Calu3 (cell line): ENCODE measurements at regions not wholly inside any gene's neighbourhood (a gene's known extent, or its start where the extent isn't known, plus 50 kb on each side); places are given as distances from the start of the nearest gene placed in this dataset.

ENCODE experiments used
- BruUV-seq: library from RNA; stranded (reverse); fragments of 400-500 nt; replicated peaks from 2 replicates; lab custom pipeline; 2021; lab: Mats Ljungman, UMichigan
- CTCF ChIA-PET: fragments of 300-600 bp; sonication (Branson Sonifier 250); formaldehyde crosslinking; loops from one replicate; lab custom pipeline; 2022; ENCODE audit warnings: antibody characterized with exemption; lab: Charles Lee
- DNase-seq: peaks from one replicate; pipeline ENCODE4 v3.0.0; 2022
- H3K27ac Mint-ChIP-seq: one replicate; pipeline ENCODE4 v1.8.0; 2022; ENCODE audit warnings: mixed read lengths; ENCODE audit not compliant: unreplicated experiment
- H3K27me3 Mint-ChIP-seq: one replicate; pipeline ENCODE4 v1.8.0; 2022; ENCODE audit warnings: mixed read lengths; ENCODE audit not compliant: unreplicated experiment
- H3K36me3 Mint-ChIP-seq: one replicate; pipeline ENCODE4 v1.8.0; 2022; ENCODE audit warnings: mild to moderate bottlenecking, moderate library complexity, mixed read lengths; ENCODE audit not compliant: insufficient read depth, unreplicated experiment
- H3K4me1 Mint-ChIP-seq: one replicate; pipeline ENCODE4 v1.8.0; 2022; ENCODE audit warnings: mild to moderate bottlenecking, low read depth, mixed read lengths; ENCODE audit not compliant: unreplicated experiment
- H3K4me3 Mint-ChIP-seq: one replicate; pipeline ENCODE4 v1.8.0; 2022; ENCODE audit warnings: mild to moderate bottlenecking, low read depth, moderate library complexity, mixed read lengths; ENCODE audit not compliant: unreplicated experiment
- H3K9me3 Mint-ChIP-seq: one replicate; pipeline ENCODE4 v1.8.0; 2022; ENCODE audit warnings: low read depth, mixed read lengths; ENCODE audit not compliant: unreplicated experiment
- CTCF ChIP-seq: fragments of 200-600 bp; IDR thresholded peaks from one replicate; pipeline ENCODE4 v1.8.0; 2022; ENCODE audit warnings: antibody characterized with exemption; ENCODE audit not compliant: unreplicated experiment
- intact Hi-C: fragments of 100-400 bp; cut with micrococcal nuclease; formaldehyde crosslinking; loops from one replicate; pipeline ENCODE4 v1.10.0; 2022; ENCODE audit not compliant: unreplicated experiment

GRCh38 chr11:93051186-93051585 is 81.7 kb downstream of the MTNR1B start:
- no peak for DNase-seq
- TF ChIP-seq CTCF, result no peak
- BruUV-seq, result no TSS peak
- CTCF ChIA-PET, result no interaction called here
- H3K4me3 Mint-ChIP-seq, result no peak overlapping the region
- no peak overlapping the region for H3K27ac Mint-ChIP-seq
- peaks cover 5% of the 10 kb centered on the region for H3K36me3 Mint-ChIP-seq
- intact Hi-C loops, result no loop called here
- H3K4me1 Mint-ChIP-seq, result peaks cover 6% of the 10 kb centered on the region
- no peaks in the 10 kb centered on the region for H3K27me3 Mint-ChIP-seq
- H3K9me3 Mint-ChIP-seq, result no peaks in the 10 kb centered on the region

- Mint-ChIP-seq H3K4me3 (no peak overlapping the region), H3K4me1 (peaks cover 6% of the 10 kb centered on the region), H3K9me3 (no peaks in the 10 kb centered on the region), H3K27me3 (no peaks in the 10 kb centered on the region), H3K27ac (no peak overlapping the region), H3K36me3 (peaks cover 5% of the 10 kb centered on the region)
- no peak for TF ChIP-seq CTCF
- intact Hi-C loops, result no loop called here
- CTCF ChIA-PET, result interaction anchor here (0.7 kb wide), 1 partner anchor 641 kb away, joined by 3 read pairs; no protein-coding TSS in a partner anchor
- DNase-seq, result no peak
- BruUV-seq, result no TSS peak
Measured at GRCh38 chr11:93053864-93054263, 84.4 kb downstream of the MTNR1B start.

- TF ChIP-seq CTCF, result no peak
- CTCF ChIA-PET, result no interaction called here
- no peak for DNase-seq
- H3K4me3 Mint-ChIP-seq, result no peak overlapping the region
- H3K36me3 Mint-ChIP-seq, result peaks cover 5% of the 10 kb centered on the region
- H3K4me1 Mint-ChIP-seq, result peaks cover 6% of the 10 kb centered on the region
- H3K27me3 Mint-ChIP-seq, result no peaks in the 10 kb centered on the region
- no TSS peak for BruUV-seq
- no peak overlapping the region for H3K27ac Mint-ChIP-seq
- H3K9me3 Mint-ChIP-seq, result no peaks in the 10 kb centered on the region
- intact Hi-C loops, result no loop called here
Measured at GRCh38 chr11:93054279-93054678, 84.8 kb downstream of the MTNR1B start.

- intact Hi-C loops, result no loop called here
- no peak for TF ChIP-seq CTCF
- Mint-ChIP-seq H3K27ac (peak overlapping the region; percentile 94), H3K4me1 (peaks cover 6% of the 10 kb centered on the region), H3K36me3 (peaks cover 5% of the 10 kb centered on the region), H3K27me3 (no peaks in the 10 kb centered on the region), H3K9me3 (no peaks in the 10 kb centered on the region), H3K4me3 (no peak overlapping the region)
- DNase-seq, result peak; percentile 6
- BruUV-seq, result no TSS peak
- CTCF ChIA-PET, result no interaction called here
Measured at GRCh38 chr11:93054881-93055280, 85.4 kb downstream of the MTNR1B start.
